Progenitor cell of endocrine pancreas (in vitro differentiated cells): ENCODE measurements at regions not wholly inside any gene's neighbourhood (a gene's known extent, or its start where the extent isn't known, plus 50 kb on each side); places are given as distances from the start of the nearest gene placed in this dataset.
"Not testable (repeated sequence)": the region's sequence is repeated elsewhere in the genome, so short reads cannot be mapped to it uniquely, and the experiment has no call there.

Experiments used
- DNase-seq: peaks from one replicate; pipeline ENCODE4 v3.0.0; 2021; ENCODE audit warnings: low spot score; ENCODE audit not compliant: unreplicated experiment
- H3K27ac Mint-ChIP-seq: 2 replicates; pipeline ENCODE4 v1.8.0; 2021; ENCODE audit warnings: mild to moderate bottlenecking, moderate library complexity, mixed read lengths
- H3K27me3 Mint-ChIP-seq: 2 replicates; pipeline ENCODE4 v1.8.0; 2021; ENCODE audit warnings: mixed read lengths
- H3K36me3 Mint-ChIP-seq: 2 replicates; pipeline ENCODE4 v1.8.0; 2022; ENCODE audit warnings: mixed read lengths; ENCODE audit not compliant: insufficient read depth
- H3K4me1 Mint-ChIP-seq: 2 replicates; pipeline ENCODE4 v1.8.0; 2021; ENCODE audit warnings: low read depth, mixed read lengths
- H3K4me3 Mint-ChIP-seq: 2 replicates; pipeline ENCODE4 v1.8.0; 2021; ENCODE audit warnings: low read depth, mild to moderate bottlenecking, moderate library complexity, mixed read lengths
- H3K9me3 Mint-ChIP-seq: 2 replicates; pipeline ENCODE4 v1.8.0; 2021; ENCODE audit warnings: low read depth, mixed read lengths
- CTCF ChIP-seq: fragments of 200-600 bp; sonication (generic); IDR thresholded peaks from one replicate; pipeline ENCODE4 v1.5.0; 2021; ENCODE audit warnings: antibody characterized with exemption, mild to moderate bottlenecking; ENCODE audit not compliant: unreplicated experiment

GRCh38 chr2:176924909-176925534 lies 287.6 kb upstream of the HNRNPA3 start:
- H3K4me3 Mint-ChIP-seq = no peak overlapping the region
- no peaks in the 10 kb centered on the region for H3K9me3 Mint-ChIP-seq
- no peaks in the 10 kb centered on the region for H3K4me1 Mint-ChIP-seq
- DNase-seq = no peak
- TF ChIP-seq CTCF = no peak
- H3K27me3 Mint-ChIP-seq = no peaks in the 10 kb centered on the region
- no peaks in the 10 kb centered on the region for H3K36me3 Mint-ChIP-seq
- no peak overlapping the region for H3K27ac Mint-ChIP-seq

- no peak for TF ChIP-seq CTCF
- Mint-ChIP-seq H3K27me3 (no peaks in the 10 kb centered on the region), H3K9me3 (no peaks in the 10 kb centered on the region), H3K27ac (no peak overlapping the region), H3K36me3 (no peaks in the 10 kb centered on the region), H3K4me1 (no peaks in the 10 kb centered on the region), H3K4me3 (no peak overlapping the region)
- no peak for DNase-seq
These were observed 286.1 kb upstream of the HNRNPA3 start for GRCh38 chr2:176926453-176926852.

GRCh38 chr2:176929387-176929786 lies 283.2 kb upstream of the HNRNPA3 start:
- not testable (repeated sequence) for H3K27me3 Mint-ChIP-seq, H3K36me3 Mint-ChIP-seq, H3K27ac Mint-ChIP-seq, DNase-seq, H3K4me3 Mint-ChIP-seq, H3K4me1 Mint-ChIP-seq, H3K9me3 Mint-ChIP-seq

GRCh38 chr2:176931588-176932563 lies 280.7 kb upstream of the HNRNPA3 start:
- peaks cover 3% of the 10 kb centered on the region for H3K27me3 Mint-ChIP-seq
- no peaks in the 10 kb centered on the region for H3K4me1 Mint-ChIP-seq
- no peak overlapping the region for H3K4me3 Mint-ChIP-seq
- H3K9me3 Mint-ChIP-seq = no peaks in the 10 kb centered on the region
- no peak overlapping the region for H3K27ac Mint-ChIP-seq
- DNase-seq = no peak
- TF ChIP-seq CTCF = no peak
- H3K36me3 Mint-ChIP-seq = no peaks in the 10 kb centered on the region

- H3K9me3 Mint-ChIP-seq = no peaks in the 10 kb centered on the region
- H3K36me3 Mint-ChIP-seq = no peaks in the 10 kb centered on the region
- no peak overlapping the region for H3K27ac Mint-ChIP-seq
- peaks cover 8% of the 10 kb centered on the region for H3K27me3 Mint-ChIP-seq
- H3K4me1 Mint-ChIP-seq = no peaks in the 10 kb centered on the region
- DNase-seq = no peak
- TF ChIP-seq CTCF = no peak
- no peak overlapping the region for H3K4me3 Mint-ChIP-seq
These were observed 278.5 kb upstream of the HNRNPA3 start for GRCh38 chr2:176934131-176934530.
